ENCODE measurements at regions not wholly inside any gene's neighbourhood (a gene's known extent, or its start where the extent isn't known, plus 50 kb on each side); places are given as distances from the start of the nearest gene placed in this dataset.
"Not testable (repeated sequence)": the region's sequence is repeated elsewhere in the genome, so short reads cannot be mapped to it uniquely, and the experiment has no call there.

DNA sequence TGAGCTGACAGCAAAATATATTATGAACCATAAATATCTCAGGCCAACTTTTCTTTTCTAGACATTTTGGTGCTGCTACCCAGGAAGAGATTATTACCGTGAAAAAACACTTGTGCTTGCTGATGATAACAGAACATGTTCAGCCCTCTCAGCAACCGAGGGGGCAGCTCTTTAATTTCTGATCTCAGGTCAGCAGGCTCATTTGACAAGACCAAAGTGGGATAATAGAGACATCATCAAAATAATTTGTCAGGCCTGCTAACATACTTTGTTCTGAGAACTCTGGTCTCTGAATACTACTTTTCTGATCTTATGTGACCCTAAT lies 645.9 kb upstream of the KCNMB2 start:
- no peaks in the 10 kb centered on the region for H4K20me1 ChIP-seq (replicated peaks; ENCODE audit: control insufficient read depth, extremely low read depth, insufficient read depth, low read length)
- peaks cover 21% of the 10 kb centered on the region for H3K4me1 ChIP-seq (ENCODE audit: control insufficient read depth, extremely low read depth, insufficient read depth, low read length)
- ChIA-PET CTCF (no interaction called here), POLR2A (no interaction called here)
- TF ChIP-seq EZH2 (IDR thresholded peaks at IDR 0.05; ENCODE audit: borderline replicate concordance, low read depth, low read length, severe bottlenecking), result no peak
- no peak for TF ChIP-seq POLR2A (IDR thresholded peaks at IDR 0.05; ENCODE audit: low read depth, low read length)
- TF ChIP-seq JUN (IDR thresholded peaks at IDR 0.05; ENCODE audit: borderline replicate concordance, insufficient read depth, insufficient read length, low read depth), result no peak
- TF ChIP-seq, protein P1, sequence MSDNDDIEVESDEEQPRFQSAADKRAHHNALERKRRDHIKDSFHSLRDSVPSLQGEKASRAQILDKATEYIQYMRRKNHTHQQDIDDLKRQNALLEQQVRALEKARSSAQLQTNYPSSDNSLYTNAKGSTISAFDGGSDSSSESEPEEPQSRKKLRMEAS (IDR thresholded peaks at IDR 0.05; ENCODE audit: insufficient read depth, insufficient read length), result no peak
- TF ChIP-seq, protein P2, sequence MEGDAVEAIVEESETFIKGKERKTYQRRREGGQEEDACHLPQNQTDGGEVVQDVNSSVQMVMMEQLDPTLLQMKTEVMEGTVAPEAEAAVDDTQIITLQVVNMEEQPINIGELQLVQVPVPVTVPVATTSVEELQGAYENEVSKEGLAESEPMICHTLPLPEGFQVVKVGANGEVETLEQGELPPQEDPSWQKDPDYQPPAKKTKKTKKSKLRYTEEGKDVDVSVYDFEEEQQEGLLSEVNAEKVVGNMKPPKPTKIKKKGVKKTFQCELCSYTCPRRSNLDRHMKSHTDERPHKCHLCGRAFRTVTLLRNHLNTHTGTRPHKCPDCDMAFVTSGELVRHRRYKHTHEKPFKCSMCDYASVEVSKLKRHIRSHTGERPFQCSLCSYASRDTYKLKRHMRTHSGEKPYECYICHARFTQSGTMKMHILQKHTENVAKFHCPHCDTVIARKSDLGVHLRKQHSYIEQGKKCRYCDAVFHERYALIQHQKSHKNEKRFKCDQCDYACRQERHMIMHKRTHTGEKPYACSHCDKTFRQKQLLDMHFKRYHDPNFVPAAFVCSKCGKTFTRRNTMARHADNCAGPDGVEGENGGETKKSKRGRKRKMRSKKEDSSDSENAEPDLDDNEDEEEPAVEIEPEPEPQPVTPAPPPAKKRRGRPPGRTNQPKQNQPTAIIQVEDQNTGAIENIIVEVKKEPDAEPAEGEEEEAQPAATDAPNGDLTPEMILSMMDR (IDR thresholded peaks at IDR 0.05; ENCODE audit: extremely low read depth in 1 of 2, insufficient read depth in 1 of 2, low read depth in 1 of 2, low read length in 2 of 2), result no peak
- TF ChIP-seq FOS (IDR thresholded peaks at IDR 0.05; ENCODE audit: borderline replicate concordance, insufficient read depth, low read length), result no peak
- no peak for TF ChIP-seq GATA2 (IDR thresholded peaks at IDR 0.05; ENCODE audit: insufficient read depth, insufficient read length, low read depth, low read length)
- TF ChIP-seq POLR2AphosphoS5 (IDR thresholded peaks at IDR 0.05; ENCODE audit: insufficient read depth, low read depth, low read length), result no peak
- TF ChIP-seq MYC (IDR thresholded peaks at IDR 0.05; ENCODE audit: low read depth, low read length), result no peak
- no peak overlapping the region for H3K4me2 ChIP-seq (ENCODE audit: insufficient read depth, low read length)
- no peaks in the 10 kb centered on the region for H3K79me2 ChIP-seq (ENCODE audit: control insufficient read depth, insufficient read depth, low read length)
- H3K27ac ChIP-seq (ENCODE audit: insufficient read depth, low read depth, low read length), result no peak overlapping the region
- no peak overlapping the region for H3K4me3 ChIP-seq (replicated peaks in 1 of 3; ENCODE audit: insufficient read depth in 1 of 3, low read depth in 1 of 3, low read length in 3 of 3)
- H3K36me3 ChIP-seq (ENCODE audit: control insufficient read depth in 2 of 2, extremely low read depth in 1 of 2, insufficient read depth in 2 of 2, low read length in 2 of 2), result no peaks in the 10 kb centered on the region
- no peak overlapping the region for H3K9ac ChIP-seq (replicated peaks; ENCODE audit: extremely low read depth, insufficient read depth, low read length)
- no peaks in the 10 kb centered on the region for H3K27me3 ChIP-seq (ENCODE audit: control insufficient read depth in 2 of 2, insufficient read depth in 2 of 2, low read length in 2 of 2)
- no peaks in the 10 kb centered on the region for H3K9me3 ChIP-seq (replicated peaks; ENCODE audit: control insufficient read depth, insufficient read depth, low read length)
- no peaks in the 10 kb centered on the region for H3K9me1 ChIP-seq (replicated peaks; ENCODE audit: control insufficient read depth, extremely low read depth, insufficient read depth, low read length)
- dilution Hi-C loops (cut with MboI; ENCODE audit: extremely low pct_ligation_motif_present, low sequenced_read_pairs), result no loop called here
- intact Hi-C loops (cut with micrococcal nuclease), result loop anchor here (5.0 kb wide), 5 partner anchors 78 to 693 kb away; partner anchors contain the start of gene TBL1XR1
- BruUV-seq (replicated peaks), result no TSS peak
- H2AFZ ChIP-seq (ENCODE audit: low read depth, low read length), result no peak overlapping the region
- DNase-seq (ENCODE audit: low read depth, low spot score) (no peak), FAIRE-seq (no peak)

DNA sequence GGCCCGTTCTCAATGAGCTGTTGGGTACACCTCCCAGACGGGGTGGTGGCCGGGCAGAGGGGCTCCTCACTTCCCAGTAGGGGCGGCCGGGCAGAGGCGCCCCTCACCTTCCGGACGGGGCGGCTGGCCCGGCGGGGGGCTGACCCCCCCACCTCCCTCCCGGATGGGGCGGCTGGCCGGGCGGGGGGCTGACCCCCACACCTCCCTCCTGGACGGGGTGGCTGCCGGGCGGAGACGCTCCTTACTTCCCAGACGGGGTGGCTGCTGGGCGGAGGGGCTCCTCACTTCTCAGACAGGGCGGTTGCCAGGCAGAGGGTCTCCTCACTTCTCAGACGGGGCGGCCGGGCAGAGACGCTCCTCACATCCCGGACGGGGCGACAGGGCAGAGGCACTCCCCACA lies 644.7 kb upstream of the KCNMB2 start:
- H4K20me1 ChIP-seq (replicated peaks; ENCODE audit: control insufficient read depth, extremely low read depth, insufficient read depth, low read length); H3K27ac ChIP-seq (ENCODE audit: insufficient read depth, low read depth, low read length); FAIRE-seq; H3K9me1 ChIP-seq (replicated peaks; ENCODE audit: control insufficient read depth, extremely low read depth, insufficient read depth, low read length); H3K4me2 ChIP-seq (ENCODE audit: insufficient read depth, low read length); DNase-seq (ENCODE audit: low read depth, low spot score); H3K9ac ChIP-seq (replicated peaks; ENCODE audit: extremely low read depth, insufficient read depth, low read length); H3K27me3 ChIP-seq (ENCODE audit: control insufficient read depth in 2 of 2, insufficient read depth in 2 of 2, low read length in 2 of 2); CTCF ChIA-PET; H3K4me3 ChIP-seq (replicated peaks in 1 of 3; ENCODE audit: insufficient read depth in 1 of 3, low read depth in 1 of 3, low read length in 3 of 3); BruUV-seq (replicated peaks); H3K36me3 ChIP-seq (ENCODE audit: control insufficient read depth in 2 of 2, extremely low read depth in 1 of 2, insufficient read depth in 2 of 2, low read length in 2 of 2); H3K79me2 ChIP-seq (ENCODE audit: control insufficient read depth, insufficient read depth, low read length); H3K9me3 ChIP-seq (replicated peaks; ENCODE audit: control insufficient read depth, insufficient read depth, low read length); POLR2A ChIA-PET; dilution Hi-C loops (cut with MboI; ENCODE audit: extremely low pct_ligation_motif_present, low sequenced_read_pairs); H2AFZ ChIP-seq (ENCODE audit: low read depth, low read length): not testable (repeated sequence)
- intact Hi-C loops (cut with micrococcal nuclease), result loop anchor here (5.0 kb wide), 5 partner anchors 79 to 694 kb away; partner anchors contain the start of gene TBL1XR1
- H3K4me1 ChIP-seq (ENCODE audit: control insufficient read depth, extremely low read depth, insufficient read depth, low read length), result peaks cover 21% of the 10 kb centered on the region
